ENCODE measurements at regions not wholly inside any gene's neighbourhood (a gene's known extent, or its start where the extent isn't known, plus 50 kb on each side); places are given as distances from the start of the nearest gene placed in this dataset.

DNA sequence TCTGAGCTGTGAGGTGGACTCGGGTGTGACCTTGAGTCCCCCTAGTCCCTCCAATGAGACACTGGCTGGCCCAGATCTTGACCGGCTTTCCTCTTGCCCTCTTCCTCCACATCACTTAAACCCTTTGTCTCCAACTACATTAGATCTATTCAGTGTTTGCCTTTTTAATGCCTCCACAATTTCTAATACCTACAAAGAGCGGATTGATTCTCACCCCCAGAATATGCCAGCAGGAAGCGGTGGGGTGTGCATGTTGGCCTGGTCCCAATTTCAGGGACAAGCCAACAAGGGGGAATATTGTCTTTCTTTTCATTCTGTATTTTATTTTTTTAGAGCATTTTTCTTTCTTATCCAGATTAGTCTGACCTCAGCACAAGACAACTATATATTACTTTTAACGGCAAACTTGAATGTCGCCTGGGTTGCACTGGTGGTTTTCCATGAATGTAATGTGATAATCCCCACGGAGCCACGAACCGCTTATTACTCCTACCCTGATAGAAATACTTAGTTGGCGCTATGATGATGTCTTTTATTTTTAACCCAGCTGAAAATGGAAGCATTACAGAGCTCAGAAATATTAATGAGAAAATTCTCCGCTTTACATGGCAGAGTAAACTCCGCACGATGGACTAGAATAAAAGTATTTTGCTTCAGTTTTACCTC, 68.5 kb upstream of the MYO10 start:
- TF ChIP-seq ARHGAP35 (IDR thresholded peaks at IDR 0.05; ENCODE audit: partially characterized antibody) (no peak), CTCF (IDR thresholded peaks at IDR 0.05 in 2 of 3, conservative IDR thresholded peaks at IDR 0.05 in 1 of 3; ENCODE audit: insufficient read depth in 2 of 3, low read depth in 1 of 3, low read length in 3 of 3) (no peak), ZNF584 (CRISPR knock-in tag; IDR thresholded peaks at IDR 0.05; ENCODE audit: low read depth) (no peak), YY1 (IDR thresholded peaks at IDR 0.05; ENCODE audit: borderline replicate concordance in 1 of 3, control insufficient read depth in 1 of 3, extremely low read depth in 1 of 3, insufficient read depth in 3 of 3, insufficient read length in 1 of 3, insufficient replicate concordance in 2 of 3, low read depth in 1 of 3, low read length in 2 of 3) (no peak), FOXK1 (CRISPR knock-in tag; IDR thresholded peaks at IDR 0.05; ENCODE audit: borderline replicate concordance) (no peak), RFX5 (IDR thresholded peaks at IDR 0.05; ENCODE audit: low read depth, low read length) (no peak), FOXP4 (CRISPR knock-in tag; IDR thresholded peaks at IDR 0.05; ENCODE audit: borderline replicate concordance) (no peak), ZNF76 (CRISPR knock-in tag; IDR thresholded peaks at IDR 0.05; ENCODE audit: borderline replicate concordance) (no peak), FOS (IDR thresholded peaks at IDR 0.05; ENCODE audit: extremely low read depth, insufficient read length) (no peak), ZNF764 (CRISPR knock-in tag; IDR thresholded peaks at IDR 0.05; ENCODE audit: low read depth) (no peak), RBFOX2 (IDR thresholded peaks at IDR 0.05; ENCODE audit: low read depth, low read length) (no peak), EHMT2 (IDR thresholded peaks at IDR 0.05) (no peak), POLR2A (conservative IDR thresholded peaks at IDR 0.05) (no peak)
- TF ChIP-seq, protein P1, sequence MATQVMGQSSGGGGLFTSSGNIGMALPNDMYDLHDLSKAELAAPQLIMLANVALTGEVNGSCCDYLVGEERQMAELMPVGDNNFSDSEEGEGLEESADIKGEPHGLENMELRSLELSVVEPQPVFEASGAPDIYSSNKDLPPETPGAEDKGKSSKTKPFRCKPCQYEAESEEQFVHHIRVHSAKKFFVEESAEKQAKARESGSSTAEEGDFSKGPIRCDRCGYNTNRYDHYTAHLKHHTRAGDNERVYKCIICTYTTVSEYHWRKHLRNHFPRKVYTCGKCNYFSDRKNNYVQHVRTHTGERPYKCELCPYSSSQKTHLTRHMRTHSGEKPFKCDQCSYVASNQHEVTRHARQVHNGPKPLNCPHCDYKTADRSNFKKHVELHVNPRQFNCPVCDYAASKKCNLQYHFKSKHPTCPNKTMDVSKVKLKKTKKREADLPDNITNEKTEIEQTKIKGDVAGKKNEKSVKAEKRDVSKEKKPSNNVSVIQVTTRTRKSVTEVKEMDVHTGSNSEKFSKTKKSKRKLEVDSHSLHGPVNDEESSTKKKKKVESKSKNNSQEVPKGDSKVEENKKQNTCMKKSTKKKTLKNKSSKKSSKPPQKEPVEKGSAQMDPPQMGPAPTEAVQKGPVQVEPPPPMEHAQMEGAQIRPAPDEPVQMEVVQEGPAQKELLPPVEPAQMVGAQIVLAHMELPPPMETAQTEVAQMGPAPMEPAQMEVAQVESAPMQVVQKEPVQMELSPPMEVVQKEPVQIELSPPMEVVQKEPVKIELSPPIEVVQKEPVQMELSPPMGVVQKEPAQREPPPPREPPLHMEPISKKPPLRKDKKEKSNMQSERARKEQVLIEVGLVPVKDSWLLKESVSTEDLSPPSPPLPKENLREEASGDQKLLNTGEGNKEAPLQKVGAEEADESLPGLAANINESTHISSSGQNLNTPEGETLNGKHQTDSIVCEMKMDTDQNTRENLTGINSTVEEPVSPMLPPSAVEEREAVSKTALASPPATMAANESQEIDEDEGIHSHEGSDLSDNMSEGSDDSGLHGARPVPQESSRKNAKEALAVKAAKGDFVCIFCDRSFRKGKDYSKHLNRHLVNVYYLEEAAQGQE (IDR thresholded peaks at IDR 0.05; ENCODE audit: borderline replicate concordance): no peak
- TF ChIP-seq, protein P1 (CRISPR knock-in tag; IDR thresholded peaks at IDR 0.05; ENCODE audit: low read depth): no peak
